Activated B cell treated with CpG ODN at 0.5 μM for 24 hours (primary cell): ENCODE measurements at regions not wholly inside any gene's neighbourhood (a gene's known extent, or its start where the extent isn't known, plus 50 kb on each side); places are given as distances from the start of the nearest gene placed in this dataset.

Source experiments
- ATAC-seq: fragments of 200-7000 bp; cut with Tn5 transposase; one replicate; pipeline ENCODE4 v1.10.0; 2021; ENCODE audit warnings: low read depth, mild to moderate bottlenecking, moderate library complexity
- CTCF ChIA-PET: fragments of 350-600 bp; sonication (Branson Sonifier 250); formaldehyde crosslinking; loops from one replicate; lab custom pipeline; 2021; ENCODE audit warnings: antibody characterized with exemption; lab: Charles Lee
- POLR2A ChIA-PET: fragments of 350-600 bp; sonication (Branson Sonifier 250); formaldehyde crosslinking; loops from one replicate; lab custom pipeline; 2021; ENCODE audit warnings: antibody characterized with exemption; lab: Charles Lee
- DNase-seq: peaks from one replicate; pipeline ENCODE4 v3.0.0; 2022
- H3K27ac Mint-ChIP-seq: one replicate; pipeline ENCODE4 v1.8.0; 2020; ENCODE audit warnings: mixed read lengths
- H3K27me3 Mint-ChIP-seq: one replicate; pipeline ENCODE4 v1.8.0; 2021; ENCODE audit warnings: mixed read lengths
- H3K36me3 Mint-ChIP-seq: one replicate; pipeline ENCODE4 v1.8.0; 2021; ENCODE audit warnings: low read depth, mixed read lengths
- H3K4me1 Mint-ChIP-seq: one replicate; pipeline ENCODE4 v1.8.0; 2021; ENCODE audit warnings: mixed read lengths
- H3K4me3 Mint-ChIP-seq: one replicate; pipeline ENCODE4 v1.8.0; 2020; ENCODE audit warnings: mild to moderate bottlenecking, mixed read lengths
- H3K9me3 Mint-ChIP-seq: one replicate; pipeline ENCODE4 v1.8.0; 2020; ENCODE audit warnings: mixed read lengths
- CTCF ChIP-seq: fragments of 200-600 bp; IDR thresholded peaks from one replicate; pipeline ENCODE4 v1.8.0; 2022; ENCODE audit warnings: antibody characterized with exemption, mild to moderate bottlenecking
- intact Hi-C: fragments of 100-400 bp; cut with micrococcal nuclease; formaldehyde crosslinking; loops from one replicate; pipeline ENCODE4 v1.15.1; 2024

GRCh38 chr3:99509224-99509623, 129.2 kb upstream of the COL8A1 start:
- ChIA-PET CTCF (no interaction called here), POLR2A (no interaction called here)
- ATAC-seq (no peak), DNase-seq (no peak)
- H3K36me3 Mint-ChIP-seq = no peaks in the 10 kb centered on the region
- no peak overlapping the region for H3K4me3 Mint-ChIP-seq
- intact Hi-C loops = no loop called here
- H3K4me1 Mint-ChIP-seq = peaks cover 3% of the 10 kb centered on the region
- no peaks in the 10 kb centered on the region for H3K27me3 Mint-ChIP-seq
- no peak overlapping the region for H3K27ac Mint-ChIP-seq
- H3K9me3 Mint-ChIP-seq = no peaks in the 10 kb centered on the region
- no peak for TF ChIP-seq CTCF

GRCh38 chr3:99508191-99508590, 130.2 kb upstream of the COL8A1 start:
- no peak overlapping the region for H3K4me3 Mint-ChIP-seq
- no peak for TF ChIP-seq CTCF
- H3K9me3 Mint-ChIP-seq = no peaks in the 10 kb centered on the region
- DNase-seq = no peak
- intact Hi-C loops = no loop called here
- H3K36me3 Mint-ChIP-seq = no peaks in the 10 kb centered on the region
- ChIA-PET CTCF (no interaction called here), POLR2A (no interaction called here)
- H3K4me1 Mint-ChIP-seq = peaks cover 3% of the 10 kb centered on the region
- H3K27me3 Mint-ChIP-seq = no peaks in the 10 kb centered on the region
- ATAC-seq = no peak
- no peak overlapping the region for H3K27ac Mint-ChIP-seq

- ChIA-PET CTCF (no interaction called here), POLR2A (no interaction called here)
- TF ChIP-seq CTCF = no peak
- intact Hi-C loops = no loop called here
- Mint-ChIP-seq H3K4me1 (peaks cover 3% of the 10 kb centered on the region), H3K4me3 (peak overlapping the region; percentile 25), H3K27me3 (no peaks in the 10 kb centered on the region), H3K36me3 (no peaks in the 10 kb centered on the region), H3K9me3 (no peaks in the 10 kb centered on the region), H3K27ac (peak overlapping the region; percentile 82)
- peak; percentile 81 for ATAC-seq
- no peak for DNase-seq
Observed at GRCh38 chr3:99505646-99506269, 132.6 kb upstream of the COL8A1 start.

- Mint-ChIP-seq H3K27ac (no peak overlapping the region), H3K9me3 (no peaks in the 10 kb centered on the region), H3K4me1 (peaks cover 3% of the 10 kb centered on the region), H3K36me3 (no peaks in the 10 kb centered on the region), H3K27me3 (no peaks in the 10 kb centered on the region), H3K4me3 (no peak overlapping the region)
- ATAC-seq (peak; percentile 42), DNase-seq (no peak)
- no peak for TF ChIP-seq CTCF
- POLR2A ChIA-PET = no interaction called here
- CTCF ChIA-PET = no interaction called here
- intact Hi-C loops = no loop called here
Observed at GRCh38 chr3:99505200-99505599, 133.2 kb upstream of the COL8A1 start.

- H3K4me1 Mint-ChIP-seq = peaks cover 3% of the 10 kb centered on the region
- no peak overlapping the region for H3K4me3 Mint-ChIP-seq
- POLR2A ChIA-PET = no interaction called here
- H3K9me3 Mint-ChIP-seq = no peaks in the 10 kb centered on the region
- H3K27ac Mint-ChIP-seq = no peak overlapping the region
- intact Hi-C loops = no loop called here
- no peaks in the 10 kb centered on the region for H3K36me3 Mint-ChIP-seq
- TF ChIP-seq CTCF = no peak
- DNase-seq (no peak), ATAC-seq (no peak)
- CTCF ChIA-PET = no interaction called here
- no peaks in the 10 kb centered on the region for H3K27me3 Mint-ChIP-seq
Observed at GRCh38 chr3:99504258-99504657, 134.1 kb upstream of the COL8A1 start.
